Heart left ventricle (tissue), 13 donors: ENCODE measurements at regions not wholly inside any gene's neighbourhood (a gene's known extent, or its start where the extent isn't known, plus 50 kb on each side); places are given as distances from the start of the nearest gene placed in this dataset.

Experiments used
- POLR2A ChIP-seq, 2 donors: fragments of 450-650 bp; IDR thresholded peaks; one replicate each; pipeline ENCODE4 v1.6.1; 2017; ENCODE audit warnings: antibody characterized with exemption in 2 of 2, mild to moderate bottlenecking in 2 of 2, moderate library complexity in 2 of 2
- TF ChIP-seq, protein P1 (sequence below), 12 donors: fragments of 200-600 bp; sonication (generic) in 4 of 12; IDR thresholded peaks; one replicate each; pipeline versions ENCODE4 v1.5.0 to v1.8.0; 2018 to 2022; ENCODE audit warnings: antibody characterized with exemption in 12 of 12, mild to moderate bottlenecking in 5 of 12
- donor health status: ischemic (EF 13 %, LVEDD 7.1; RV severe dilation, severe dysfunction).
- donor health status: DM: no; HTN: yes; CAD: no.
- donor health status: DM: no; HTN: no; CAD: no.
- donor health status: ischemic (EF 25% LVEDD 6.9; RV normal size, moderate dysfunction).
- donor health status: ischemic (EF 25% LVEDD 5.7; RV mildly dilated, moderate dysfunction).
- donor health status: ischemic (EF 35%, LVEDD 5.7; RV mildly dilated, moderate dysfunction).
- donor health status: nonischemic (EF 11% LVEDD 7.7; RV severe dilation, severe dysfunction).
- donor health status: DM: yes; HTN: yes; CAD: no.
- donor health status: PGD.
- donor health status: ischemic (EF 29% LVEDD 5.4; RV normal size, mild dysfunction).
- donor health status: nonischemic (EF 23%, LVEDD 6.1; RV moderate dilation, normal function).

DNA sequence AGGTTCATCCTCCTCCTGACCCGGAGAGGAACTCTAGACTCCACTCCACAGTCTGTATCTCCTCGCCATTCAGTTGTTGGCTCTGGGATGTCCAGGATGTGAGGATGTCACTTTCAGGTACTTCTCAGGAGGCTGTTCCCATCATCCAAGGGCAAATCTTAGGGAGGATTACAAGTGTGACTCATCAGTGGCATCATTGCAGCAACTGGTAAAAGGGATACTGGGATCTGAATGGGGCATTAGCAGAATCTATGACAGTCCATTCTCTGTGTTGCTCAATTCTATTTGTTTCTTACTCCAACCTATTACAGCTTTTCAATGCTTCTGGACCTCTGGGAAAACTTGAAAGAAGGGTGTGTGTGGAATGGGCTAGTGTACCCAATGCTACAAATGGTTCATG lies 81.5 kb upstream of the FN1 start:
- TF ChIP-seq, protein P1, sequence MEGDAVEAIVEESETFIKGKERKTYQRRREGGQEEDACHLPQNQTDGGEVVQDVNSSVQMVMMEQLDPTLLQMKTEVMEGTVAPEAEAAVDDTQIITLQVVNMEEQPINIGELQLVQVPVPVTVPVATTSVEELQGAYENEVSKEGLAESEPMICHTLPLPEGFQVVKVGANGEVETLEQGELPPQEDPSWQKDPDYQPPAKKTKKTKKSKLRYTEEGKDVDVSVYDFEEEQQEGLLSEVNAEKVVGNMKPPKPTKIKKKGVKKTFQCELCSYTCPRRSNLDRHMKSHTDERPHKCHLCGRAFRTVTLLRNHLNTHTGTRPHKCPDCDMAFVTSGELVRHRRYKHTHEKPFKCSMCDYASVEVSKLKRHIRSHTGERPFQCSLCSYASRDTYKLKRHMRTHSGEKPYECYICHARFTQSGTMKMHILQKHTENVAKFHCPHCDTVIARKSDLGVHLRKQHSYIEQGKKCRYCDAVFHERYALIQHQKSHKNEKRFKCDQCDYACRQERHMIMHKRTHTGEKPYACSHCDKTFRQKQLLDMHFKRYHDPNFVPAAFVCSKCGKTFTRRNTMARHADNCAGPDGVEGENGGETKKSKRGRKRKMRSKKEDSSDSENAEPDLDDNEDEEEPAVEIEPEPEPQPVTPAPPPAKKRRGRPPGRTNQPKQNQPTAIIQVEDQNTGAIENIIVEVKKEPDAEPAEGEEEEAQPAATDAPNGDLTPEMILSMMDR (IDR thresholded peaks at IDR 0.05), result no peak
- TF ChIP-seq POLR2A (IDR thresholded peaks at IDR 0.05), result no peak
